HG02759 (cell line): ENCODE measurements at regions not wholly inside any gene's neighbourhood (a gene's known extent, or its start where the extent isn't known, plus 50 kb on each side); places are given as distances from the start of the nearest gene placed in this dataset.
A peak's percentile ranks its signal among the peaks of the same experiment; 100 is the strongest.
"Not testable (repeated sequence)": the region's sequence is repeated elsewhere in the genome, so short reads cannot be mapped to it uniquely, and the experiment has no call there.

Experiments
- ATAC-seq: cut with Tn5 transposase; IDR thresholded peaks from one replicate; pipeline ENCODE4 v1.9.1; 2021; ENCODE audit warnings: mild to moderate bottlenecking, moderate library complexity; ENCODE audit not compliant: unreplicated experiment

GRCh38 chr3:55161231-55161630 is 233.4 kb upstream of the LRTM1 start:
- no peak for ATAC-seq

DNA sequence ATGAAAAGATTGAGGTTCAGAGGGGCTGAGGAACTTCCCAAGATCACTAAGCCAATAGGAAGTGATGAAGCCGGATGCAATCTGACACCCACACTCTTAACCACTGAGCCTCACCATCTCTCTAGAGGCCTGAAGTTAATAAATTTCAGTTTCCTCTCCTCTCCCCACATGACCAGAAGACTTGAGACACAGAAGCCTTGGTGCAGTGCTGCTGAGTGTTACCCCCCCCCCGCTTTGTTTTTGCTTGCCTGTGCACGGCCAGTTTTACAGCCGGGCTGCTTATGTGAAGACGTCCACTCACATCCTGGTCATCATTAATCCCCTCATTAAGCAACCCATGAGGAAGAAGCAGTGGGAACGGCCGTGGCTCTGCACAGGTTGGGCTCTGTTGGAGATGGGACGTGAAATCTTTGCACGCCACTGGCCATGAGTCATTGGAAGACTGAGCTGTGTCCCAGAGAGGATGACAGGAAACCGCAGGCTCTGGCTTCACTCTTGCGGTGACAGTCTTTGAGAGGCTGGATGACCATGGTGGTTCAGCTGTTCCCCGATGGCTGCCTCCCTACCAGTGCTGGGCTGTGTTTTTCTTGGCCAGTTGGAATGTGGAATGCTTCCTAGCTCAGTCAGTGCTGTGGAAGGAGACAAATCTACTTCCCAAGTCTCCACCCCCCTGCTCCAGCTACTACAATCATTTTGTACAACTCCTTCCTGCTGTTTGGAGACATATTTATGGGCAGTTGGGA is 232.6 kb upstream of the LRTM1 start:
- ATAC-seq, result peak; percentile 77

GRCh38 chr3:55159711-55160110 is 231.9 kb upstream of the LRTM1 start:
- no peak for ATAC-seq

GRCh38 chr3:55159016-55159415 is 231.2 kb upstream of the LRTM1 start:
- ATAC-seq, result no peak

DNA sequence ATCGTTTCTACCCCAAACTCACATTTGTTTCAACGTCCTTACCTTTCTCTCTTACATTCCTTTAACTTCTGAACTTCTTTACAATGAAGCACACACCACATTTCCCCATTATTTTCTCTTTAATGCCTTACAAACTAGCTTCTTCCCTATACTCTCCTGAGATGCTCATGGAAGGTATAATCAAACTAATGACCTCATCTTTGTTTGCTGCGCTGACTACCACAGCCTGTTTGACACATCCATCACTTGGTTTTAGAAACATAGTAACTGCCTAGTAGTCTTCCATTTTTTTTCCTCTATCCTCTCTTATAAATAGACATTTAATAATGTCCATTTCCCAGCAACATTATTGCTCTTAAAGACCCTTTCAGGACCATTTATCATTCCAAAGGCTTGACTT is 230.5 kb upstream of the LRTM1 start:
- no peak for ATAC-seq

DNA sequence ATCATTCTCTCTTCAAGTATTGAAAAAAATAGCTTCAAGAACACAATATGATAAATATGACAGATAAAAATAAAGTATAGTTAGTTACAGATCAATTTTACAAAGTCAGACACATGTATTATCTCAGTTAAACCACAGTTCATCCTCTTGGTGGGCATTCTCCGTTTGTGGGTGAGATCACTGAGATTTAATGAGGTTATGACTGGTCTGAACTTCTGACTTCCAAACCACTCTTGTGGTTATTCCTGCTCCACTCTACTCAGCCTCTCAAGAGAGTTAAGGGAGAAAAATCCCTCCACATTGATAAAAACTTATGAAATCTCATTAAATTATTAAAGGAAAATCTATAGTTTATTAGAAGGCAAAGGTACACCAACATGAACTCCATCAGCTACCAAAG is 229.9 kb upstream of the LRTM1 start:
- ATAC-seq, result no peak

GRCh38 chr3:55156851-55157650 is 229.2 kb upstream of the LRTM1 start:
- ATAC-seq, result no peak

- ATAC-seq, result no peak
These were observed 220.2 kb upstream of the LRTM1 start for GRCh38 chr3:55147856-55148720.

GRCh38 chr3:55147406-55147805 is 219.5 kb upstream of the LRTM1 start:
- no peak for ATAC-seq

DNA sequence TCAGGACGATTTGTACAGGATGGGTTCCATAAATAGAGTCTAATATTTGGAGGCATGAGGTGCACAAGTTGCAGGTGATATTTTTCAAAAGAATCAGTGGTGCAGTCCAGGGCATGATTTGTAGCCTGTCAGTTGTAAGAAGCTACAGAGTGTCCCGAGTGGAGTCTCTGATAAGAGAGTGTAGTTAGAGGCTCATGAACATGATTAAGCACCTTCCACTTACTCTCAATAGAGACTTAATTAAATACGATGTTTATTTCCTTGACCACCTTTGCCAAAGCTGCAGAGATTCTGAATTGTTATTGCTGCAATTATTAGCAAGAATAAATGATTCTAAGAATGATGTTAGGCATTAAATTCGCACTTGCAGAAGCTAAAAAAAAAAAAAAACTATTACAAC is 218.4 kb upstream of the LRTM1 start:
- ATAC-seq, result no peak

DNA sequence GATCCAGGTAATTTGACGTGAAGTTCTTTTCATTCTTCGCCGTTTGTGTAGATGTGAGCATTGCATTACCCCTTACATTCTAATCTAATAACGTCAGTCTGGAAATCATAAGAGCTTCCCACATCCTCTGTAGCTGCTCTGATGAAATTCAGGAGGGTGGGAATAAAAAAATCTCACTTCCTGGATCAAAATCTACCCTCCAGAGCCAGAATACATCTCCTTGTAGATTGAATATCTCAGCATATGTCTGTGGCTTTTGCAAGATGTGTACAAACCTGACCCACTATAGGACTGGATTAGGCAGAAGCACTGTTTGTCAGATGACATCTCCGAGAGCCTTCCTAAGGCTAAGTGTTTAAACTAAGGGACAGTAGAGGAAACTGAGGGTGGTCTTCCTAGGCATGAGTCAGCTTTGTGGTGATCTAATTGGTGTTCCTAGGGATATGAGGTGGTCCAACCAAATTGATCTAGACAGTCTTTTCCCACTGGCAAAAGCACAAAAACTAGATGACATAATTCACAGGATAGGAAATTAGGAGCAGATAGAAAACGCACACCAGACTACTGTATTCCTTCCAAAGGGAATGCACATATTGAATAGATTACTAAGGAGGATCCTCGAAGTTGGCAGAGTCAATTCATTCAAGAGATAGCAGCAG is 216.3 kb upstream of the LRTM1 start:
- ATAC-seq, result no peak

- no peak for ATAC-seq
These were observed 215.5 kb upstream of the LRTM1 start for GRCh38 chr3:55143336-55143735.

- ATAC-seq, result not testable (repeated sequence)
These were observed 208.4 kb upstream of the LRTM1 start for GRCh38 chr3:55136291-55136690.

DNA sequence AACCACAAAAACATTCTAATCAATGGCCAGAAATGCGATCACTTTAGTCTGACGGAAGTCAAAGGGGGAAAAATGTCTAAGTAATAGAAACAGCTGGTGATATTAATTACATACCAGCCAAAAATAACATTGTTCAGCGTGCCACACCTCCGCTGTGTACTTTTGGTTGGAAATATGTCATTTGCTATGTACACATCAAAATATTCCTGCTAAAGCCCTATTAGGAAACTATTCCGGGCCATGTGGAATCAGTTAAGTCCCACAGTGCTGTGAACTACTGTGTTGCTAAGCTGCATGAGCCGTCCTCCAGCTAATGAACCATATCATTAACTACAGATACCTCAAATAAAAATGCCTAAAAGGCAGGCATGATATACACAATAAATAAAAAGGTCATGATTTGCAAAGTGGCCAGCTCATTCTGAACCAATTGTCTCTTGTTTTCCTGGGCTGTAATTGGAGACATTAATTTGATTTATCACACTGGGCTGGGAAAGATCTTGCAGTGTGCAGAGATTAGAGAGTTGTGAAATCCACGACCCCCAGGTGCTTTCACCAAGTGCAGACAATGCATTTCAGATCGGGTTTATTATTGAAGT is 200.5 kb upstream of the LRTM1 start:
- no peak for ATAC-seq

- ATAC-seq, result no peak
These were observed 199.7 kb upstream of the LRTM1 start for GRCh38 chr3:55127565-55127964.

DNA sequence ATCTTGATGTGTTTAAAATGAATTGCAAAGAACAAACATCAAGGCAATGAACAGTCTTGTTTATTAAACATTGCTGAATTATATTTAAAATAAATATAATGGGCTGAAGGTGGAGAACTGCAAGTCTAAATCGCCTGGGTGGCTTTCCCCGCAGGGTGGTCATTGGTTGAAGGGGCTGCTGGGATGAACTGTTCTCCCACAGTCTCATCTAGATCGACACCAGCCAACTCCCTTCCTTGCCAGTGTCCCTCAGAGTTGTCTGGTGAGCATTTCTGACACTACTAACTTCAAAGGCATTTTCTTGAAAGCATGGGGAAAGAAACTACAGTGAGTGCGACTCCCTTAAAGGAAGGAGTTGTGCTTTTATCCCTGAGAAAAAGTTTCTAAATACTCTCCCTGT is 196.5 kb upstream of the LRTM1 start:
- no peak for ATAC-seq
